ENCODE measurements at regions not wholly inside any gene's neighbourhood (a gene's known extent, or its start where the extent isn't known, plus 50 kb on each side); places are given as distances from the start of the nearest gene placed in this dataset.

DNA sequence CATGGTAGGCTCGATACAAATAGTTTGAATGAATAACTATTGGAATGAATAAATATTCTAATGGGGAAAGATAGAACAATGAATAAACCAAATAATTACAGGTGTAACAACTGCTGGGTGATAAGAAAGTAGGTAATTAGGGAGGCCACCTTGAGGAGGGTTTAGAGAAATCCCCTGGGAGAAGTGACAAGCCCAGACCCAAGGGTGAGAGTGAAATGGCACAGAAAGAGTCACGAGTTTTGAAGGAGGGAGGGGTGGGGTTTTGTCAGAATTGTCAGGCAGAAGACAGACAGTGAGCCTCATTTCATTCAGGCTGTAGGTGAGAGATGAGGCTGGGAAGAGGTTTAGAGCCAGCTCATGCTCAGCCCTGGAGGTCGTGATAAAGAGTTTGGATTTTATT lies 71.6 kb upstream of the L3MBTL4 start (continued):
- TF ChIP-seq, protein P1, sequence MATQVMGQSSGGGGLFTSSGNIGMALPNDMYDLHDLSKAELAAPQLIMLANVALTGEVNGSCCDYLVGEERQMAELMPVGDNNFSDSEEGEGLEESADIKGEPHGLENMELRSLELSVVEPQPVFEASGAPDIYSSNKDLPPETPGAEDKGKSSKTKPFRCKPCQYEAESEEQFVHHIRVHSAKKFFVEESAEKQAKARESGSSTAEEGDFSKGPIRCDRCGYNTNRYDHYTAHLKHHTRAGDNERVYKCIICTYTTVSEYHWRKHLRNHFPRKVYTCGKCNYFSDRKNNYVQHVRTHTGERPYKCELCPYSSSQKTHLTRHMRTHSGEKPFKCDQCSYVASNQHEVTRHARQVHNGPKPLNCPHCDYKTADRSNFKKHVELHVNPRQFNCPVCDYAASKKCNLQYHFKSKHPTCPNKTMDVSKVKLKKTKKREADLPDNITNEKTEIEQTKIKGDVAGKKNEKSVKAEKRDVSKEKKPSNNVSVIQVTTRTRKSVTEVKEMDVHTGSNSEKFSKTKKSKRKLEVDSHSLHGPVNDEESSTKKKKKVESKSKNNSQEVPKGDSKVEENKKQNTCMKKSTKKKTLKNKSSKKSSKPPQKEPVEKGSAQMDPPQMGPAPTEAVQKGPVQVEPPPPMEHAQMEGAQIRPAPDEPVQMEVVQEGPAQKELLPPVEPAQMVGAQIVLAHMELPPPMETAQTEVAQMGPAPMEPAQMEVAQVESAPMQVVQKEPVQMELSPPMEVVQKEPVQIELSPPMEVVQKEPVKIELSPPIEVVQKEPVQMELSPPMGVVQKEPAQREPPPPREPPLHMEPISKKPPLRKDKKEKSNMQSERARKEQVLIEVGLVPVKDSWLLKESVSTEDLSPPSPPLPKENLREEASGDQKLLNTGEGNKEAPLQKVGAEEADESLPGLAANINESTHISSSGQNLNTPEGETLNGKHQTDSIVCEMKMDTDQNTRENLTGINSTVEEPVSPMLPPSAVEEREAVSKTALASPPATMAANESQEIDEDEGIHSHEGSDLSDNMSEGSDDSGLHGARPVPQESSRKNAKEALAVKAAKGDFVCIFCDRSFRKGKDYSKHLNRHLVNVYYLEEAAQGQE (IDR thresholded peaks at IDR 0.05; ENCODE audit: low read depth): no peak

DNA sequence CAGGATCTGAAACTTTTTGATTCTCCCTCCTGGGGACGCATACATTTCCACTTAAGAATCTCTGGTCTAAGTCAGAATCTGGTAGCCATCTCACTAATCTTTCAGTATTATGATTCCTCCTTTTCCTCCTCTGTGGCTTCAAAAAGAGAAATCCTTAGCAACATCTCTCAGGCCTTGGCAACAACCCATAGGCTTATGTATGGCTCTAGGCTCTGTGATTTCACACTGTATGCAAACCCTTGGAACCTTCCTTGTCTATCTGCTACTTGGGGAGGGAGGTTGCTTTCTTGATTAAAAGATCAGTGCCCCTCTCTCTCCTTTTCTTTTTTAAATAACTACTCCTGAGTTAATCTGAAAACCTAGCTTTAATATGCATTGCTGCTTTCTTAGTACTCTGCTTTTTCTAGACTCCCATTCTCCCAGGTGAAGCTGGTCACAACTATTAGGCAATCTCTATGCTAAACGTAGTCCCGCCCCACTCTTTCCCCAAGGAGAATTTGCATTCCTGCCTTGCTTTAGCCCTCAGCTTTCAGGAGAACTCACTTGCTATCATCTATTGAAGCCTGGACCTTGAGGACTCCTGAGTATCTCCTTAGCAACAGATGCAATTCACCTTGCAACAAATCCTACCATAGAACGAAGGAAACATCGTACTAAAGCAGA lies 72.2 kb upstream of the L3MBTL4 start:
- H4K20me1 ChIP-seq (ENCODE audit: insufficient read depth): no peaks in the 10 kb centered on the region
- ChIA-PET CTCF (no interaction called here), POLR2A (no interaction called here), RAD21 (ENCODE audit: low non-redundant PET in 1 of 2, low total read pairs in 2 of 2, uncharacterized antibody in 2 of 2, unreplicated experiment in 2 of 2) (no interaction called here)
- no peaks in the 10 kb centered on the region for H3K79me2 ChIP-seq (ENCODE audit: insufficient read depth, low read length)
- no peak for ATAC-seq
- H3K4me1 ChIP-seq (ENCODE audit: control insufficient read depth in 1 of 2, insufficient read depth in 2 of 2, low read length in 2 of 2): no peaks in the 10 kb centered on the region
- no peak for DNase-seq (ENCODE audit: low read depth, low spot score)
- no TSS peak for BruUV-seq (replicated peaks)
- no peak overlapping the region for H3K27ac ChIP-seq (ENCODE audit: low read depth, low read length)
- no peak overlapping the region for H2AFZ ChIP-seq (ENCODE audit: low read depth, low read length, poor library complexity, severe bottlenecking)
- no peaks in the 10 kb centered on the region; a peak in 1 of 4 replicates for H3K36me3 ChIP-seq (ENCODE audit: control insufficient read depth in 1 of 2, insufficient read depth in 2 of 2, low read length in 2 of 2)
- intact Hi-C loops (cut with micrococcal nuclease): no loop called here
- H3K27me3 ChIP-seq (ENCODE audit: insufficient read depth, low read length): no peaks in the 10 kb centered on the region
- no peak overlapping the region for H3K9ac ChIP-seq (ENCODE audit: low read length)
- H3K9me2 ChIP-seq (ENCODE audit: insufficient read depth): no peaks in the 10 kb centered on the region
- no peak overlapping the region for H3K4me2 ChIP-seq (ENCODE audit: low read length)
- no peak overlapping the region for H3K4me3 ChIP-seq (replicated peaks in 1 of 2; ENCODE audit: low read depth in 1 of 2, low read length in 2 of 2)
- peaks cover 0 to 6% of the 10 kb centered on the region in 2 experiments; a peak in 2 of 4 replicates for H3K9me3 ChIP-seq (ENCODE audit: control insufficient read depth in 1 of 2, insufficient read depth in 1 of 2, low read depth in 1 of 2, low read length in 2 of 2)
- no peak for TF ChIP-seq CTCF (IDR thresholded peaks at IDR 0.05 in 2 of 3, conservative IDR thresholded peaks at IDR 0.05 in 1 of 3; ENCODE audit: borderline replicate concordance in 1 of 3, insufficient read depth in 1 of 3, low read depth in 2 of 3, low read length in 2 of 3)
- TF ChIP-seq SIN3A (IDR thresholded peaks at IDR 0.05; ENCODE audit: low read depth): no peak
- no peak for TF ChIP-seq ZNF274 (IDR thresholded peaks at IDR 0.05; ENCODE audit: low read depth, low read length)
- no peak for TF ChIP-seq SRF (IDR thresholded peaks at IDR 0.05; ENCODE audit: low read depth)
- no peak for TF ChIP-seq CBX3 (IDR thresholded peaks at IDR 0.05; ENCODE audit: low read depth)
- TF ChIP-seq TCF7L2 (IDR thresholded peaks at IDR 0.05; ENCODE audit: borderline replicate concordance, extremely low read depth, insufficient read depth, insufficient read length): no peak
- TF ChIP-seq FOSL1 (IDR thresholded peaks at IDR 0.05; ENCODE audit: low read depth): no peak
- TF ChIP-seq EZH2 (IDR thresholded peaks at IDR 0.05): no peak
- TF ChIP-seq JUND (IDR thresholded peaks at IDR 0.05): no peak
- no peak for TF ChIP-seq SP1 (IDR thresholded peaks at IDR 0.05; ENCODE audit: low read depth)
- TF ChIP-seq, protein P2, sequence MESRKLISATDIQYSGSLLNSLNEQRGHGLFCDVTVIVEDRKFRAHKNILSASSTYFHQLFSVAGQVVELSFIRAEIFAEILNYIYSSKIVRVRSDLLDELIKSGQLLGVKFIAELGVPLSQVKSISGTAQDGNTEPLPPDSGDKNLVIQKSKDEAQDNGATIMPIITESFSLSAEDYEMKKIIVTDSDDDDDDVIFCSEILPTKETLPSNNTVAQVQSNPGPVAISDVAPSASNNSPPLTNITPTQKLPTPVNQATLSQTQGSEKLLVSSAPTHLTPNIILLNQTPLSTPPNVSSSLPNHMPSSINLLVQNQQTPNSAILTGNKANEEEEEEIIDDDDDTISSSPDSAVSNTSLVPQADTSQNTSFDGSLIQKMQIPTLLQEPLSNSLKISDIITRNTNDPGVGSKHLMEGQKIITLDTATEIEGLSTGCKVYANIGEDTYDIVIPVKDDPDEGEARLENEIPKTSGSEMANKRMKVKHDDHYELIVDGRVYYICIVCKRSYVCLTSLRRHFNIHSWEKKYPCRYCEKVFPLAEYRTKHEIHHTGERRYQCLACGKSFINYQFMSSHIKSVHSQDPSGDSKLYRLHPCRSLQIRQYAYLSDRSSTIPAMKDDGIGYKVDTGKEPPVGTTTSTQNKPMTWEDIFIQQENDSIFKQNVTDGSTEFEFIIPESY (IDR thresholded peaks at IDR 0.05; ENCODE audit: extremely low read depth, insufficient replicate concordance, low read length): no peak
- TF ChIP-seq ATF3 (IDR thresholded peaks at IDR 0.05): no peak
- TF ChIP-seq ELF1 (IDR thresholded peaks at IDR 0.05; ENCODE audit: borderline replicate concordance, low read depth): no peak
- no peak for TF ChIP-seq YY1 (IDR thresholded peaks at IDR 0.05; ENCODE audit: extremely low read depth, insufficient replicate concordance, low read depth, low read length)
- TF ChIP-seq ZFX (IDR thresholded peaks at IDR 0.05): no peak
- no peak for TF ChIP-seq MAX (IDR thresholded peaks at IDR 0.05)
